NB4 (cell line): ENCODE measurements at regions not wholly inside any gene's neighbourhood (a gene's known extent, or its start where the extent isn't known, plus 50 kb on each side); places are given as distances from the start of the nearest gene placed in this dataset.
"Not testable (repeated sequence)": the region's sequence is repeated elsewhere in the genome, so short reads cannot be mapped to it uniquely, and the experiment has no call there.

Experiments used
- DNase-seq: peaks from one replicate; pipeline ENCODE4 v3.0.0; 2010; ENCODE audit warnings: low read depth
- H3K4me3 ChIP-seq: one replicate; pipeline ENCODE4 v1.5.1; 2011; ENCODE audit warnings: mild to moderate bottlenecking, low read depth, low read length, moderate library complexity
- CTCF ChIP-seq: IDR thresholded peaks from one replicate; pipeline ENCODE4 v1.5.1; 2012; ENCODE audit warnings: low read depth, low read length
- MAX ChIP-seq: IDR thresholded peaks from 2 replicates; pipeline ENCODE4 v1.6.1; 2011; ENCODE audit warnings: low read depth, low read length
- MYC ChIP-seq: IDR thresholded peaks from 2 replicates; pipeline ENCODE4 v1.6.1; 2011; ENCODE audit warnings: low read depth, low read length
- POLR2A ChIP-seq: IDR thresholded peaks from 2 replicates; pipeline ENCODE4 v1.6.1; 2011; ENCODE audit warnings: mild to moderate bottlenecking; ENCODE audit not compliant: insufficient read length; ENCODE audit errors: extremely low read depth

DNA sequence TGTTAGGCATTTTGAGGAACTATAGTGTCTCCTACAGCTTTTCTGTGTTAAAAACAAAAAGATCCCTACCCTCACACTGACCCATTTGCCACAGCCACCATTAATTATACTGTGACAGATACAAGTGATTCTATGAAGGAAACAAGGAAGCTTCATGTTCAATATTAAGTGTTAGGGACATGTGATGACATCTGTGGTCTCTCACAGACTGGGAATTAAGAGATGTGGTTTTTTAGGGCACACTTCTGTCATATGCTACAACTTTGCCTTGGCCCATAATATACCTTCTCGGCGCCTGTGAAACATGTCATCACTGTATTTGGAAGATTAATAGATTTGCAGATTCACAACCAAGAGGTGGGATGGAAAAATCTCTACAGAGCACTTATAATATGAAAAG lies 102.9 kb upstream of the TCF21 start:
- no peak for DNase-seq
- H3K4me3 ChIP-seq: no peak overlapping the region
- TF ChIP-seq MYC: no peak

- no peak overlapping the region for H3K4me3 ChIP-seq
- no peak for DNase-seq
- TF ChIP-seq MAX (no peak), CTCF (no peak), POLR2A (no peak), MYC (no peak)
Observed at GRCh38 chr6:133787122-133787521, 101.8 kb upstream of the TCF21 start.

GRCh38 chr6:133787859-133788505 lies 100.9 kb upstream of the TCF21 start:
- DNase-seq: no peak
- no peak for TF ChIP-seq CTCF
- TF ChIP-seq MYC: no peak
- no peak for TF ChIP-seq POLR2A
- no peak overlapping the region for H3K4me3 ChIP-seq

DNA sequence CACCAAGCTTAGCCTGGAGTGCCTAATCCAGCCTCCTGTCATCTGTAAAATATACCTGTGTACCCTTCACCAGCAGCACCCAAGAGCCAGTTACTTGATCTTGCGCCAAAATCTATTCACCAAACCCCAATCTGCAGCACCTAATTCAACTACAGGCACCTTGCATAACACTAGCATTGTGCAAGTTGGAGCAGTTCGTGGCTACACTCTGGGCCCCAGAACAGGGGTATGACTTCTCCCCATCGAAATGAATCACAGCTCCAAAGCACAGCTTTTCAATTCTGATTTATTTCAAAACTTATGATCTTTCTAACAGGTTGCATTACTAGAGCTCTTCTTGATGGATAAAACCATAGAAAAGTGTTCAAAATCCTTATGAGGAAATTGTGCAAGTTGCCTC lies 100.4 kb upstream of the TCF21 start:
- no peak for DNase-seq
- TF ChIP-seq POLR2A: no peak
- TF ChIP-seq MAX: no peak
- TF ChIP-seq CTCF: no peak
- TF ChIP-seq MYC: no peak
- no peak overlapping the region for H3K4me3 ChIP-seq

GRCh38 chr6:133789449-133789848 lies 99.5 kb upstream of the TCF21 start:
- H3K4me3 ChIP-seq, DNase-seq: not testable (repeated sequence)

DNA sequence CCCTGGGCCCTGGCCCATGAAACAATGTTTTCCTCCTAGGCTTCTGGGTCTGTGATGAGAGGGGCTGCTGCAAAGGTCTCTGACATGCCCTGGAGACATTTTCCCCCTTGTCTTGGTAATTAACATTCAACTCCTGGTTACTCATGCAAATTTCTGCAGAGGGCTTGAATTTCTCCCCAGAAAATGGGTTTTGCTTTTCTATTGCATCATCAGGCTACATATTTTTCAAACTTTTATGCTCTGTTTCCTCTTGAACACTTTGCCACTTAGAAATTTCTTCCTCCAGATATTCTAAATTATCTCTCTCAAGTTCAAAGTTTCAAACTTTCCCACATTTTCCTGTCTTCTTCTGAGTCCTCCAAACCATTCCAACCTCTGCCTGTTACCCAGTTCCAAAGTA lies 98.2 kb upstream of the TCF21 start:
- DNase-seq, H3K4me3 ChIP-seq: not testable (repeated sequence)

DNA sequence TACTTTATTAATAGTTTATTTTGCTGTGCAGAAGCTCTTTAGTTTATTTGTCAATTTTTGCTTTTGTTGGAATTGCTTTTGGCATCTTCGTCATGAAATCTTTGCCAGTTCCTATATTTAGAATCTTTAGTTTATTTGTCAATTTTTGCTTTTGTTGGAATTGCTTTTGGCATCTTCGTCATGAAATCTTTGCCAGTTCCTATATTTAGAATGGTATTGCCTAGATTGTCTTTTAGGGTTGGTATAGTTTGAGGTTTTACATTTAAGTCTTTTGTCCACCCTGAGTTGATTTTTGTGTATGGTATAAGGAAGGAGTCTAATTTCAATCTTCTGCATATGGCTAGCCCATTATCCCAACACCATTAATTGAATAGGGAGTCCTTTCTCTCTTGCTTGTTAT lies 93.9 kb upstream of the TCF21 start:
- H3K4me3 ChIP-seq, DNase-seq: not testable (repeated sequence)

DNA sequence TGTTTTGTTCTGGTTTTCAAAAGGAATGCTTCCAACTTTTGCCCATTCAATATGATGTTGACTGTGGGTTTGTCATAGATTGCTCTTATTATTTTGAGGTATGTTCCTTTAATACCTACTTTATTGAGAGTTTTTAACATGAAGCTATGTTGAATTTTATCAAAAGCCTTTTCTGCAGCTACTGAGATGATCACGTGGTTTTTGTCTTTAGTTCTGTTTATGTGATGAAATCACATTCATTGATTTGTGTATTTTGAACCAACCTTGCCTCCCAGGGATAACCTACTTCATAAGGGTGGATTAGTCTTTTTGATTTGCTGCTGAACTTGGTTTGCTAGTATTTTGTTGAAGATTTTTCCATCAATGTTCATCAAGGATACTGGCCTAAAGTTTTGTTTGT lies 92.7 kb upstream of the TCF21 start:
- DNase-seq: no peak
- no peak for TF ChIP-seq MAX
- TF ChIP-seq MYC: no peak
- TF ChIP-seq CTCF: no peak
- TF ChIP-seq POLR2A: no peak
- H3K4me3 ChIP-seq: no peak overlapping the region
